Liver (tissue), 3 donors: ENCODE measurements at regions not wholly inside any gene's neighbourhood (a gene's known extent, or its start where the extent isn't known, plus 50 kb on each side); places are given as distances from the start of the nearest gene placed in this dataset.
"Not testable (repeated sequence)": the region's sequence is repeated elsewhere in the genome, so short reads cannot be mapped to it uniquely, and the experiment has no call there.

Experiments used
- EGR1 ChIP-seq, 2 donors: IDR thresholded peaks; 2 replicates each; pipeline ENCODE4 v1.6.1; 2016 to 2018; ENCODE audit warnings: antibody characterized with exemption in 2 of 2, low read depth in 2 of 2
- FOXA1 ChIP-seq: IDR thresholded peaks from 2 replicates; pipeline ENCODE4 v1.6.1; 2016; ENCODE audit warnings: antibody characterized with exemption
- GABPA ChIP-seq, 2 donors: IDR thresholded peaks in 1 of 2; conservative IDR thresholded peaks in 1 of 2; 2 replicates each; pipeline ENCODE4 v1.6.1; 2016; ENCODE audit warnings: antibody characterized with exemption in 2 of 2, mild to moderate bottlenecking in 1 of 2, moderate library complexity in 1 of 2
- JUND ChIP-seq, 2 donors: IDR thresholded peaks; 2 replicates each; pipeline ENCODE4 v1.6.1; 2016; ENCODE audit warnings: antibody characterized with exemption in 2 of 2
- RAD21 ChIP-seq, 2 donors: IDR thresholded peaks; 2 replicates each; pipeline ENCODE4 v1.6.1; 2016; ENCODE audit warnings: antibody characterized with exemption in 2 of 2, mild to moderate bottlenecking in 2 of 2
- RXRA ChIP-seq, 2 donors: IDR thresholded peaks; 2 replicates each; pipeline ENCODE4 v1.6.1; 2017 to 2018; ENCODE audit warnings: antibody characterized with exemption in 2 of 2, mild to moderate bottlenecking in 1 of 2
- SP1 ChIP-seq: IDR thresholded peaks from 2 replicates; pipeline ENCODE4 v1.6.1; 2018; ENCODE audit warnings: antibody characterized with exemption, mild to moderate bottlenecking
- TAF1 ChIP-seq: conservative IDR thresholded peaks from 2 replicates; pipeline ENCODE4 v1.6.1; 2016; ENCODE audit warnings: antibody characterized with exemption, mild to moderate bottlenecking
- YY1 ChIP-seq: IDR thresholded peaks from 2 replicates; pipeline ENCODE4 v1.6.1; 2016; ENCODE audit warnings: antibody characterized with exemption, mild to moderate bottlenecking
- TF ChIP-seq, protein P1 (sequence below): fragments of 150-350 bp; IDR thresholded peaks from 2 replicates; pipeline ENCODE4 v1.5.1; 2017; ENCODE audit warnings: improper control_type of control experiment, low read depth, low read length; ENCODE audit not compliant: missing input control
- TF ChIP-seq, protein P2 (sequence below): IDR thresholded peaks from 2 replicates; pipeline ENCODE4 v1.6.1; 2016; ENCODE audit warnings: antibody characterized with exemption, mild to moderate bottlenecking
- TF ChIP-seq, protein P3 (sequence below): IDR thresholded peaks from 2 replicates; pipeline ENCODE4 v1.6.1; 2016; ENCODE audit warnings: antibody characterized with exemption
- TF ChIP-seq, protein P4 (sequence below): IDR thresholded peaks from 2 replicates; pipeline ENCODE4 v1.6.1; 2016; ENCODE audit warnings: antibody characterized with exemption
- donor health status: healthy.
- donor health status: healthy.

DNA sequence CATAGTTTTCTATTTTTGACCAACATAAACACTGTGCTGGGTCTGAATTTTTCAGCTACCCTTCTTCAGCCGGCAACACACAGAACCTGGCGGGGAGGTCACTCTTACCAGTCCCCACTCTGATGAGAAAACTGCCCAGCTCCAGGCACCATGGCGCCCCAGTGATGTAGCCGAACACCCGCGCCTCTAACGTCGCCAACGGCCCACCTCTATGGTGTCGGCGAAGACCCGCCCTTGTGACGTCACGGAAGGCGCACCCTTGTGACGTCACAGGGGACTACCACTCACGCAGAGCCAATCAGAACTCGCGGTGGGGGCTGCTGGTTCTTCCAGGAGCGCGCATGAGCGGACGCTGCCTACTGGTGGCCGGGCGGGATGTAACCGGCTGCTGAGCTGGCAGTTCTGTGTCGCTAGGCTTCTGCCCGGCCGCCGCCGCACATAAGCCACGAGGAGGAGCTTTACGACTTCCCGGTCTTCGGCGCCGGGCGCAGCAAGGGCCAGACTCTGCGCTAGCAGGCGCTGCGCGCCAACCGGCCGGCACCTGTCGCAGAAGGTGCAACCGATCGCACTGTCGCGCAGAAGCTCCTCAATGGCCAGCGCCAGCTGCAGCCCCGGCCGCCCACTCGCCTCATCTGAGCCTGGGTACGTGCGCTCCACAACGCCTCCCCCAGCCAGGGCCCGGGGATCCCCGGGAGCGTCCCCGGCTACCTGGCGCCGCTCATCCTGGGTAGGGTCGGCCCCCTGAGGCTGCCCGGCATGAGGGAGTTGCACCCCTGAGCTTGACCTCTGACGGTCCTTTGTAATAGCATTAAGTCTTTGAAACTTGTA is 92.2 kb upstream of the OR4F16 start:
- TF ChIP-seq, protein P1, sequence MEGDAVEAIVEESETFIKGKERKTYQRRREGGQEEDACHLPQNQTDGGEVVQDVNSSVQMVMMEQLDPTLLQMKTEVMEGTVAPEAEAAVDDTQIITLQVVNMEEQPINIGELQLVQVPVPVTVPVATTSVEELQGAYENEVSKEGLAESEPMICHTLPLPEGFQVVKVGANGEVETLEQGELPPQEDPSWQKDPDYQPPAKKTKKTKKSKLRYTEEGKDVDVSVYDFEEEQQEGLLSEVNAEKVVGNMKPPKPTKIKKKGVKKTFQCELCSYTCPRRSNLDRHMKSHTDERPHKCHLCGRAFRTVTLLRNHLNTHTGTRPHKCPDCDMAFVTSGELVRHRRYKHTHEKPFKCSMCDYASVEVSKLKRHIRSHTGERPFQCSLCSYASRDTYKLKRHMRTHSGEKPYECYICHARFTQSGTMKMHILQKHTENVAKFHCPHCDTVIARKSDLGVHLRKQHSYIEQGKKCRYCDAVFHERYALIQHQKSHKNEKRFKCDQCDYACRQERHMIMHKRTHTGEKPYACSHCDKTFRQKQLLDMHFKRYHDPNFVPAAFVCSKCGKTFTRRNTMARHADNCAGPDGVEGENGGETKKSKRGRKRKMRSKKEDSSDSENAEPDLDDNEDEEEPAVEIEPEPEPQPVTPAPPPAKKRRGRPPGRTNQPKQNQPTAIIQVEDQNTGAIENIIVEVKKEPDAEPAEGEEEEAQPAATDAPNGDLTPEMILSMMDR: peak; percentile 28
- TF ChIP-seq GABPA (IDR thresholded peaks at IDR 0.05 in 1 of 2, conservative IDR thresholded peaks at IDR 0.05 in 1 of 2) (peak in 1 of 2 donors; percentile 67), SP1 (peak; percentile 98), TAF1 (peak; percentile 32), YY1 (peak; percentile 82), JUND (IDR thresholded peaks at IDR 0.05) (peak; percentile 24 to 47), RAD21 (IDR thresholded peaks at IDR 0.05) (peak; percentile 53 to 64), RXRA (IDR thresholded peaks at IDR 0.05) (peak; percentile 28), EGR1 (IDR thresholded peaks at IDR 0.05; ENCODE audit: low read depth in 2 of 2) (peak in 1 of 2 donors; percentile 28)
- TF ChIP-seq, protein P2, sequence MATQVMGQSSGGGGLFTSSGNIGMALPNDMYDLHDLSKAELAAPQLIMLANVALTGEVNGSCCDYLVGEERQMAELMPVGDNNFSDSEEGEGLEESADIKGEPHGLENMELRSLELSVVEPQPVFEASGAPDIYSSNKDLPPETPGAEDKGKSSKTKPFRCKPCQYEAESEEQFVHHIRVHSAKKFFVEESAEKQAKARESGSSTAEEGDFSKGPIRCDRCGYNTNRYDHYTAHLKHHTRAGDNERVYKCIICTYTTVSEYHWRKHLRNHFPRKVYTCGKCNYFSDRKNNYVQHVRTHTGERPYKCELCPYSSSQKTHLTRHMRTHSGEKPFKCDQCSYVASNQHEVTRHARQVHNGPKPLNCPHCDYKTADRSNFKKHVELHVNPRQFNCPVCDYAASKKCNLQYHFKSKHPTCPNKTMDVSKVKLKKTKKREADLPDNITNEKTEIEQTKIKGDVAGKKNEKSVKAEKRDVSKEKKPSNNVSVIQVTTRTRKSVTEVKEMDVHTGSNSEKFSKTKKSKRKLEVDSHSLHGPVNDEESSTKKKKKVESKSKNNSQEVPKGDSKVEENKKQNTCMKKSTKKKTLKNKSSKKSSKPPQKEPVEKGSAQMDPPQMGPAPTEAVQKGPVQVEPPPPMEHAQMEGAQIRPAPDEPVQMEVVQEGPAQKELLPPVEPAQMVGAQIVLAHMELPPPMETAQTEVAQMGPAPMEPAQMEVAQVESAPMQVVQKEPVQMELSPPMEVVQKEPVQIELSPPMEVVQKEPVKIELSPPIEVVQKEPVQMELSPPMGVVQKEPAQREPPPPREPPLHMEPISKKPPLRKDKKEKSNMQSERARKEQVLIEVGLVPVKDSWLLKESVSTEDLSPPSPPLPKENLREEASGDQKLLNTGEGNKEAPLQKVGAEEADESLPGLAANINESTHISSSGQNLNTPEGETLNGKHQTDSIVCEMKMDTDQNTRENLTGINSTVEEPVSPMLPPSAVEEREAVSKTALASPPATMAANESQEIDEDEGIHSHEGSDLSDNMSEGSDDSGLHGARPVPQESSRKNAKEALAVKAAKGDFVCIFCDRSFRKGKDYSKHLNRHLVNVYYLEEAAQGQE: peak; percentile 57
- TF ChIP-seq, protein P3, sequence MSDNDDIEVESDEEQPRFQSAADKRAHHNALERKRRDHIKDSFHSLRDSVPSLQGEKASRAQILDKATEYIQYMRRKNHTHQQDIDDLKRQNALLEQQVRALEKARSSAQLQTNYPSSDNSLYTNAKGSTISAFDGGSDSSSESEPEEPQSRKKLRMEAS: not testable (repeated sequence)
- TF ChIP-seq, protein P4, sequence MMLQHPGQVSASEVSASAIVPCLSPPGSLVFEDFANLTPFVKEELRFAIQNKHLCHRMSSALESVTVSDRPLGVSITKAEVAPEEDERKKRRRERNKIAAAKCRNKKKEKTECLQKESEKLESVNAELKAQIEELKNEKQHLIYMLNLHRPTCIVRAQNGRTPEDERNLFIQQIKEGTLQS: not testable (repeated sequence)
- not testable (repeated sequence) for TF ChIP-seq FOXA1
